ENCODE measurements at regions not wholly inside any gene's neighbourhood (a gene's known extent, or its start where the extent isn't known, plus 50 kb on each side); places are given as distances from the start of the nearest gene placed in this dataset.

GRCh38 chr4:103936653-103937145, 216.9 kb upstream of the TACR3 start:
- peaks cover 2% of the 10 kb centered on the region for H3K27me3 Mint-ChIP-seq (ENCODE audit: low read depth)
- H2BK120ac ChIP-seq (ENCODE audit: low read depth, low read length, poor library complexity, severe bottlenecking): no peak overlapping the region
- no peaks in the 10 kb centered on the region for H3K79me2 ChIP-seq (ENCODE audit: insufficient read depth, low read length)
- H3K4me1 ChIP-seq (ENCODE audit: insufficient read depth, low read length): no peaks in the 10 kb centered on the region
- no peak overlapping the region for H3K27ac Mint-ChIP-seq
- peaks cover 21 to 22% of the 10 kb centered on the region in 2 experiments for H3K9me3 Mint-ChIP-seq
- H3K23ac ChIP-seq (ENCODE audit: insufficient read length, low read depth, low read length): no peak overlapping the region
- no peak overlapping the region for H2BK15ac ChIP-seq (ENCODE audit: low read depth, low read length)
- H3K23me2 ChIP-seq (ENCODE audit: insufficient read length, low read depth, low read length, poor library complexity, severe bottlenecking): no peaks in the 10 kb centered on the region
- no peak overlapping the region for H4K5ac ChIP-seq (ENCODE audit: insufficient read length, low read depth, low read length)
- no CpG with 5 or more reads among the region's 26 CpGs for whole genome bisulfite sequencing (ENCODE audit: extremely low coverage, insufficient read length, low lambda C conversion rate)
- no peak overlapping the region for H2AK5ac ChIP-seq (ENCODE audit: insufficient read length, low read length)
- H3K14ac ChIP-seq (ENCODE audit: insufficient read depth, low read length): no peak overlapping the region
- H3K9me3 ChIP-seq (ENCODE audit: control insufficient read depth, low read depth, low read length): no peaks in the 10 kb centered on the region
- no peaks in the 10 kb centered on the region; a peak in 2 of 4 replicates for H3K4me1 Mint-ChIP-seq
- H3K27ac ChIP-seq (ENCODE audit: insufficient read length, low read depth, low read length): no peak overlapping the region
- H4K20me1 ChIP-seq (ENCODE audit: control insufficient read depth, insufficient read depth, insufficient read length): no peaks in the 10 kb centered on the region
- no peak overlapping the region for H3K4ac ChIP-seq (ENCODE audit: low read depth, low read length)
- H3K4me2 ChIP-seq (ENCODE audit: insufficient read depth, insufficient read length, low read length): no peak overlapping the region
- H2BK5ac ChIP-seq (ENCODE audit: insufficient read length, low read length): no peak overlapping the region
- no peak overlapping the region for H2AFZ ChIP-seq (ENCODE audit: low read length)
- H3K36me3 Mint-ChIP-seq (ENCODE audit: insufficient read depth in 1 of 3, low read depth in 3 of 3): peaks cover 14 to 20% (median 19%) of the 10 kb centered on the region in 3 experiments
- H3K27me3 ChIP-seq (ENCODE audit: insufficient read depth, low read length): no peaks in the 10 kb centered on the region
- no peak overlapping the region for H2BK12ac ChIP-seq (ENCODE audit: insufficient read length, low read depth, low read length)
- H4K8ac ChIP-seq (replicated peaks; ENCODE audit: insufficient read length, low read depth, low read length): no peak overlapping the region
- H3K56ac ChIP-seq (ENCODE audit: insufficient read length, low read depth, low read length): no peak overlapping the region
- no peaks in the 10 kb centered on the region for H3K79me1 ChIP-seq (ENCODE audit: insufficient read depth, low read depth, low read length, poor library complexity, severe bottlenecking)
- H3K9ac ChIP-seq (ENCODE audit: extremely low read depth, insufficient read length, low read length): no peak overlapping the region
- no peak overlapping the region for H3T11ph ChIP-seq (ENCODE audit: low read length)
- no peak overlapping the region for H4K91ac ChIP-seq (ENCODE audit: insufficient read length, low read depth, low read length)
- DNase-seq: no peak
- H2BK20ac ChIP-seq (ENCODE audit: low read depth, low read length, poor library complexity, severe bottlenecking): no peak overlapping the region
- no peak overlapping the region for H3K4me3 Mint-ChIP-seq
- H3K18ac ChIP-seq (ENCODE audit: insufficient read length, low read depth, low read length): no peak overlapping the region
- no peak for TF ChIP-seq CTCF (conservative IDR thresholded peaks at IDR 0.05)

All from H9 (cell line).